Inflammatory macrophage treated with lipopolysaccharide for 1 hour (primary cell): ENCODE measurements at regions not wholly inside any gene's neighbourhood (a gene's known extent, or its start where the extent isn't known, plus 50 kb on each side); places are given as distances from the start of the nearest gene placed in this dataset.
"Not testable (repeated sequence)": the region's sequence is repeated elsewhere in the genome, so short reads cannot be mapped to it uniquely, and the experiment has no call there.

ENCODE experiments used
- DNase-seq, 2 donors: peaks; one replicate each; pipeline ENCODE4 v3.0.0-alpha.2; 2020 to 2022

GRCh38 chr2:150695451-150696135, 208.1 kb upstream of the RND3 start:
- DNase-seq, result no peak

- no peak for DNase-seq
These were observed 206.1 kb upstream of the RND3 start for GRCh38 chr2:150693556-150693955.

- no peak for DNase-seq
These were observed 203.4 kb upstream of the RND3 start for GRCh38 chr2:150690870-150691269.

GRCh38 chr2:150690261-150690660, 202.8 kb upstream of the RND3 start:
- DNase-seq, result no peak

- DNase-seq, result no peak
These were observed 202.1 kb upstream of the RND3 start for GRCh38 chr2:150689590-150689989.

- DNase-seq, result no peak
These were observed 200.5 kb upstream of the RND3 start for GRCh38 chr2:150688016-150688415.

GRCh38 chr2:150686391-150686790, 198.9 kb upstream of the RND3 start:
- no peak for DNase-seq

- DNase-seq, result peak; percentile 68 to 88
These were observed 193.8 kb upstream of the RND3 start for GRCh38 chr2:150681120-150681804.

- no peak for DNase-seq
These were observed 192.1 kb upstream of the RND3 start for GRCh38 chr2:150679456-150680120.

- DNase-seq, result no peak
These were observed 190.1 kb upstream of the RND3 start for GRCh38 chr2:150677551-150677950.

GRCh38 chr2:150676747-150677383, 189.4 kb upstream of the RND3 start:
- no peak for DNase-seq

- DNase-seq, result no peak
These were observed 188.3 kb upstream of the RND3 start for GRCh38 chr2:150675807-150676206.

- no peak for DNase-seq
These were observed 186.8 kb upstream of the RND3 start for GRCh38 chr2:150674283-150674682.

- DNase-seq, result no peak
These were observed 184.8 kb upstream of the RND3 start for GRCh38 chr2:150672311-150672710.

- DNase-seq, result no peak
These were observed 182.0 kb upstream of the RND3 start for GRCh38 chr2:150669492-150669891.

- DNase-seq, result not testable (repeated sequence)
These were observed 179.6 kb upstream of the RND3 start for GRCh38 chr2:150667039-150667438.

GRCh38 chr2:150663143-150663542, 175.7 kb upstream of the RND3 start:
- no peak for DNase-seq

GRCh38 chr2:150656002-150656401, 168.5 kb upstream of the RND3 start:
- no peak for DNase-seq

GRCh38 chr2:150653351-150653750, 165.9 kb upstream of the RND3 start:
- no peak for DNase-seq

- DNase-seq, result peak in 1 of 2 donors; percentile 7
These were observed 160.5 kb upstream of the RND3 start for GRCh38 chr2:150647943-150648342.

- no peak for DNase-seq
These were observed 159.3 kb upstream of the RND3 start for GRCh38 chr2:150646746-150647145.

- no peak for DNase-seq
These were observed 157.0 kb upstream of the RND3 start for GRCh38 chr2:150644298-150645067.
